Esophagus squamous epithelium (tissue), 4 donors: ENCODE measurements at regions not wholly inside any gene's neighbourhood (a gene's known extent, or its start where the extent isn't known, plus 50 kb on each side); places are given as distances from the start of the nearest gene placed in this dataset.
"Not testable (repeated sequence)": the region's sequence is repeated elsewhere in the genome, so short reads cannot be mapped to it uniquely, and the experiment has no call there.

ENCODE experiments used
- POLR2A ChIP-seq, 4 donors: fragments of 450-650 bp; IDR thresholded peaks; one replicate each; pipeline ENCODE4 v1.6.1; 2017; ENCODE audit warnings: antibody characterized with exemption in 4 of 4, mild to moderate bottlenecking in 4 of 4, moderate library complexity in 3 of 4
- TF ChIP-seq, protein P1 (sequence below), 6 experiments: fragments of 450-650 bp in 4 of 6; fragments of 200-600 bp in 2 of 6; sonication (generic) in 2 of 6; IDR thresholded peaks; one replicate each; pipeline ENCODE4 v1.5.1; 2016 to 2019; ENCODE audit warnings: antibody characterized with exemption in 6 of 6, mild to moderate bottlenecking in 4 of 6, moderate library complexity in 4 of 6

GRCh38 chr15:84147307-84147706 lies 88.3 kb upstream of the GOLGA6L4 start:
- TF ChIP-seq, protein P1, sequence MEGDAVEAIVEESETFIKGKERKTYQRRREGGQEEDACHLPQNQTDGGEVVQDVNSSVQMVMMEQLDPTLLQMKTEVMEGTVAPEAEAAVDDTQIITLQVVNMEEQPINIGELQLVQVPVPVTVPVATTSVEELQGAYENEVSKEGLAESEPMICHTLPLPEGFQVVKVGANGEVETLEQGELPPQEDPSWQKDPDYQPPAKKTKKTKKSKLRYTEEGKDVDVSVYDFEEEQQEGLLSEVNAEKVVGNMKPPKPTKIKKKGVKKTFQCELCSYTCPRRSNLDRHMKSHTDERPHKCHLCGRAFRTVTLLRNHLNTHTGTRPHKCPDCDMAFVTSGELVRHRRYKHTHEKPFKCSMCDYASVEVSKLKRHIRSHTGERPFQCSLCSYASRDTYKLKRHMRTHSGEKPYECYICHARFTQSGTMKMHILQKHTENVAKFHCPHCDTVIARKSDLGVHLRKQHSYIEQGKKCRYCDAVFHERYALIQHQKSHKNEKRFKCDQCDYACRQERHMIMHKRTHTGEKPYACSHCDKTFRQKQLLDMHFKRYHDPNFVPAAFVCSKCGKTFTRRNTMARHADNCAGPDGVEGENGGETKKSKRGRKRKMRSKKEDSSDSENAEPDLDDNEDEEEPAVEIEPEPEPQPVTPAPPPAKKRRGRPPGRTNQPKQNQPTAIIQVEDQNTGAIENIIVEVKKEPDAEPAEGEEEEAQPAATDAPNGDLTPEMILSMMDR (IDR thresholded peaks at IDR 0.05), result not testable (repeated sequence)
- TF ChIP-seq POLR2A (IDR thresholded peaks at IDR 0.05), result not testable (repeated sequence)
